ENCODE measurements at regions not wholly inside any gene's neighbourhood (a gene's known extent, or its start where the extent isn't known, plus 50 kb on each side); places are given as distances from the start of the nearest gene placed in this dataset.
A peak's percentile ranks its signal among the peaks of the same experiment; 100 is the strongest.
"Not testable (repeated sequence)": the region's sequence is repeated elsewhere in the genome, so short reads cannot be mapped to it uniquely, and the experiment has no call there.

DNA sequence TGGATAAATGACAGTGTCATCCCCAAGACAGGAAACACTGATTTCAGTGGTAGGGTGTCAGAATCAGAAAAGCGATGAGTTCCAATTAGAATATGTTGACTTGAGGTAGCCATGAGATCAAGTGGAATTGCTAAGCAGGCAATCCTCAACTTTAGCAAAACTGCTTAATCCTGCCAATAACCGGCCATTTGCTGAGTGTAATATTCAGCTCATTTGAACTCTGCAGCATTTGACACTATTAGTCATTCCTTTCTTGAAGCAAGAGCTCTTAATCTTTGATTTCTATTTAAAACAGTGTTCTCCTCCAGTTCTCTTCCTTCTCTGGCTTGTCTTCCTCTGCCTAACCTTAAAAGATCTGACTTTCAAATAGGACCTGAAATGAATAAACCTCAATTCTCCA is 68.7 kb upstream of the DCLK2 start:
- TF ChIP-seq POLR2A (IDR thresholded peaks at IDR 0.05) (no peak), EP300 (IDR thresholded peaks at IDR 0.05) (no peak), POLR2AphosphoS5 (IDR thresholded peaks at IDR 0.05) (no peak)
- TF ChIP-seq, protein P1, sequence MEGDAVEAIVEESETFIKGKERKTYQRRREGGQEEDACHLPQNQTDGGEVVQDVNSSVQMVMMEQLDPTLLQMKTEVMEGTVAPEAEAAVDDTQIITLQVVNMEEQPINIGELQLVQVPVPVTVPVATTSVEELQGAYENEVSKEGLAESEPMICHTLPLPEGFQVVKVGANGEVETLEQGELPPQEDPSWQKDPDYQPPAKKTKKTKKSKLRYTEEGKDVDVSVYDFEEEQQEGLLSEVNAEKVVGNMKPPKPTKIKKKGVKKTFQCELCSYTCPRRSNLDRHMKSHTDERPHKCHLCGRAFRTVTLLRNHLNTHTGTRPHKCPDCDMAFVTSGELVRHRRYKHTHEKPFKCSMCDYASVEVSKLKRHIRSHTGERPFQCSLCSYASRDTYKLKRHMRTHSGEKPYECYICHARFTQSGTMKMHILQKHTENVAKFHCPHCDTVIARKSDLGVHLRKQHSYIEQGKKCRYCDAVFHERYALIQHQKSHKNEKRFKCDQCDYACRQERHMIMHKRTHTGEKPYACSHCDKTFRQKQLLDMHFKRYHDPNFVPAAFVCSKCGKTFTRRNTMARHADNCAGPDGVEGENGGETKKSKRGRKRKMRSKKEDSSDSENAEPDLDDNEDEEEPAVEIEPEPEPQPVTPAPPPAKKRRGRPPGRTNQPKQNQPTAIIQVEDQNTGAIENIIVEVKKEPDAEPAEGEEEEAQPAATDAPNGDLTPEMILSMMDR (IDR thresholded peaks at IDR 0.05) = no peak
- no peak for DNase-seq (ENCODE audit: low spot score in 2 of 2)
- no peaks in the 10 kb centered on the region for H3K27me3 ChIP-seq
- no peaks in the 10 kb centered on the region for H3K9me3 ChIP-seq
- H3K4me1 ChIP-seq = no peaks in the 10 kb centered on the region
- no peaks in the 10 kb centered on the region for H3K36me3 ChIP-seq
- WGBS = 72% methylated on average over 2 of the region's 2 CpGs
- H3K27ac ChIP-seq = no peak overlapping the region
- H3K4me3 ChIP-seq = no peak overlapping the region

DNA sequence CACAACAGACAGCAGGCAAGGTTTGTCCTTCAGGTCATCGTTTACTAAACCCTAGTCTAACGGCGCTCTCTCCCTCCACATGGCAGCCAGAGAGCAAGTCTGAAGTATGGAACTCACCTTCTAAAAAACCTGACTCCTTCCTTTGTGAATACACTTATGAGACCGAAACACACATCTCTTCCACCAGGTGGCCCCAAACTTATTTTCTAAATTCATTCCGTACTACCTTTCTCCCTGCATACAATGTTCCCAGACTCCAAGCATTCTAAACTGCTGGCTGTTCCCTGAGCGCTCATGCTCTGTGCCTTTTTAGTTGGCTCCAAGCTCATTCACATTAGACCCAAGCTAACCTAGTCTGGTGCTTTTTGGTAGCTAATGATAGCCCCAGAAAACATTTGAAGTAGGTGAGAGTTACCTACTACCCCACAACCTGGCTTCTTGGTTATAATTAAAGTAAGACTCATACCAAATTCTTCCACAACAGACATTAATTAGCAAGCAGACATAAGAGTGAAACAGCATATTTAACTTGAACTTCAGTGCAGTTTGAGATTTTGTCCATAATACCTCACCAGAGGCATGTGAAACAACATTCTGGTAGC is 67.6 kb upstream of the DCLK2 start:
- H3K27me3 ChIP-seq = no peaks in the 10 kb centered on the region
- H3K4me3 ChIP-seq = no peak overlapping the region
- no peaks in the 10 kb centered on the region for H3K9me3 ChIP-seq
- WGBS = 35% methylated on average over 5 of the region's 6 CpGs
- TF ChIP-seq EP300 (IDR thresholded peaks at IDR 0.05) (no peak), POLR2AphosphoS5 (IDR thresholded peaks at IDR 0.05) (no peak), POLR2A (IDR thresholded peaks at IDR 0.05) (no peak)
- TF ChIP-seq, protein P1 (IDR thresholded peaks at IDR 0.05) = peak in 1 of 2 donors; percentile 16
- no peaks in the 10 kb centered on the region for H3K4me1 ChIP-seq
- no peak overlapping the region for H3K27ac ChIP-seq
- DNase-seq (ENCODE audit: low spot score in 2 of 2) = no peak
- H3K36me3 ChIP-seq = no peaks in the 10 kb centered on the region

DNA sequence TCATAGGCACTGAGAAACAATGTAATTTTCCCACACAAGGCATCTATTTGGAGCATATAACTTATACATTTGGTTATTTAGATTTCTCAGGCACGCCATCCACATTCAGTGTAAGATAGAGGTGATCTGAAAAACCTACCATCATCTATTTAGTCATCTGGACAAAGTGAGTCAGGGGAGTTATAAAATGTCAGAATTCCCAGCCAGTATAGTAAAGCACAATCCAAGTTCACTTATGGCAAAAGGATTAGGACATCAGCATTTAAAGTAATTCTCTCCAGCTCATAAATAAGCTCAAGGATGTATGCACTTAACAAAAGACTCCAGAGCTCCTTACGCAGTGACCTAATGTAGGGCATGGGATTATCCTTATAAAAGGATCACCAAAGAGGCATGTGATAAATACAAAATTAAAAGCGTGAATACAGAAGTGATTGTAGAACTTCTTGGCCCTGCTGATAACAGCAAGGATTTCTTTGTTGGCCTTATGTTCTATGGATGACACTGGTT is 65.3 kb upstream of the DCLK2 start:
- Histone ChIP-seq H3K4me1 (no peaks in the 10 kb centered on the region), H3K9me3 (no peaks in the 10 kb centered on the region), H3K4me3 (no peak overlapping the region), H3K36me3 (no peaks in the 10 kb centered on the region), H3K27ac (no peak overlapping the region), H3K27me3 (no peaks in the 10 kb centered on the region)
- no peak for DNase-seq (ENCODE audit: low spot score in 2 of 2)
- TF ChIP-seq, protein P1 (IDR thresholded peaks at IDR 0.05) = no peak
- no peak for TF ChIP-seq EP300 (IDR thresholded peaks at IDR 0.05)
- TF ChIP-seq POLR2AphosphoS5 (IDR thresholded peaks at IDR 0.05) = no peak
- no peak for TF ChIP-seq POLR2A (IDR thresholded peaks at IDR 0.05)
- 86% methylated on average over 3 of the region's 3 CpGs for WGBS

DNA sequence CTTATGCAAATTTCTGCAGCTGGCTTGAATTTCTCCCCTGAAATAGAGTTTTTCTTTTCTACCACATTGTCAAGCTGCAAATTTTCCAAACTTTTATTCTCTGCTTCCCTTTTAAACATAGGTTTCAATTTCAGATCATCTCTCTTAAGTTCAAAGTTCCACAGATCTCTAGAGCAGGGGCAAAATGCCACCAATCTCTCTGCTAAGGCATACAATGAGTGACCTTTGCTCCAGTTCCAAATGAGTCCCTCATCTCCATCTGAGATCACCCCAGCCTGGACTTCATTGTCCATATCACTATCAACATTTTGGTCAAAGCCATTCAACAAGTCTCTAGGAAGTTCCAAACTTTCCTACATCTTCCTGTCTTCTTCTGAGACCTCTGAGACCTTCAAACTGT is 62.3 kb upstream of the DCLK2 start:
- not testable (repeated sequence) for DNase-seq (ENCODE audit: low spot score in 2 of 2); H3K4me3 ChIP-seq; H3K27me3 ChIP-seq; H3K36me3 ChIP-seq; H3K9me3 ChIP-seq; H3K4me1 ChIP-seq; H3K27ac ChIP-seq

DNA sequence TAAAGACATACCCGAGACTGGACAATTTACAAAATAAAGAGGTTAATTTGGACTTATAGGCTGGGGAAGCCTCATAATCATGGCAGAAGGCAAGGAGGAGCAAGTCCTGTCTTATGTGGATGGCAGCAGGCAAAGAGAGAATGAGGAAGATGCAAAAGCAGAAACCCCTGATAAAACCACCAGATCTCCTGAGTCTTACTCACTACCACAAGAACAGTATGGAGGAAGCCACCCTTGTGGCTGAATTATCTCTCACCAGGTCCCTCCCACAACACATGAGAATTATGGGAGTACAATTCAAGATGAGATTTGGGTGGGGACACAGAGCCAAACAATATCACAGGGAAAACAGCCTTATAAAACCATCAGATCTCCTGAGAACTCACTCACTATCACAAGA is 61.6 kb upstream of the DCLK2 start:
- H3K4me3 ChIP-seq; H3K27me3 ChIP-seq; H3K9me3 ChIP-seq; DNase-seq (ENCODE audit: low spot score in 2 of 2); H3K27ac ChIP-seq; H3K36me3 ChIP-seq; H3K4me1 ChIP-seq: not testable (repeated sequence)
- 100% methylated on average over 1 of the region's 1 CpG for WGBS

DNA sequence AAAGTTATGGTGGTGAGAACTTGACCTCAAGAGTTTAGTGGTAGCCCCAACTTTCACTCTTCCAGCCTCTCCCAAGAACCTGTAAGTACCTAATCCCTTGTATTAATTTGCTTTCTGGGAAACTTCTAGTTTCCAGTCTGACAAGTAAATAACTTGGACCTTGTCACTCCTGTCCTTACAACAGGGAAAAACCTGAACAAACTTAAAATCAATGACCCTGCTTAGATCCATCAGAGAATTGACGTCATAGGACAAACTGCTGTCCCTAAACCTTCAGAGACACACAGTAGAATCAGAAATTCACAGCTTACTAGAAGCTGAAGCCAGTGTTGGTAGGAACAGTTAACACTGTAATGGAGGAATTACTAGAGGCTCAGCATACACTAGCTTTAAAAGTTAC is 60.0 kb upstream of the DCLK2 start:
- Histone ChIP-seq H3K36me3 (no peaks in the 10 kb centered on the region), H3K27me3 (no peaks in the 10 kb centered on the region), H3K9me3 (no peaks in the 10 kb centered on the region), H3K4me1 (no peaks in the 10 kb centered on the region), H3K4me3 (no peak overlapping the region), H3K27ac (no peak overlapping the region)
- WGBS = 94% methylated on average over 1 of the region's 1 CpG
- no peak for DNase-seq (ENCODE audit: low spot score in 2 of 2)
- TF ChIP-seq POLR2AphosphoS5 (IDR thresholded peaks at IDR 0.05) (no peak), POLR2A (IDR thresholded peaks at IDR 0.05) (no peak), EP300 (IDR thresholded peaks at IDR 0.05) (no peak)
- TF ChIP-seq, protein P1 (IDR thresholded peaks at IDR 0.05) = no peak
